ENCODE measurements at regions not wholly inside any gene's neighbourhood (a gene's known extent, or its start where the extent isn't known, plus 50 kb on each side); places are given as distances from the start of the nearest gene placed in this dataset.

- no peak for DNase-seq (ENCODE audit: low read depth)
- no peak for TF ChIP-seq CTCF (IDR thresholded peaks at IDR 0.05; ENCODE audit: control insufficient read depth, insufficient read depth, low read depth, low read length, missing control alignments)
- H3K4me3 ChIP-seq (ENCODE audit: control insufficient read depth, low read depth, low read length) = no peak overlapping the region
Measured at GRCh38 chr5:12777342-12777741, 873.1 kb upstream of the CTNND2 start.

GRCh38 chr5:12772276-12772675 lies 868.0 kb upstream of the CTNND2 start:
- no peak overlapping the region for H3K4me3 ChIP-seq (ENCODE audit: control insufficient read depth, low read depth, low read length)
- DNase-seq (ENCODE audit: low read depth) = no peak
- TF ChIP-seq CTCF (IDR thresholded peaks at IDR 0.05; ENCODE audit: control insufficient read depth, insufficient read depth, low read depth, low read length, missing control alignments) = no peak

- no peak for DNase-seq (ENCODE audit: low read depth)
- no peak overlapping the region for H3K4me3 ChIP-seq (ENCODE audit: control insufficient read depth, low read depth, low read length)
- no peak for TF ChIP-seq CTCF (IDR thresholded peaks at IDR 0.05; ENCODE audit: control insufficient read depth, insufficient read depth, low read depth, low read length, missing control alignments)
Measured at GRCh38 chr5:12759377-12759776, 855.1 kb upstream of the CTNND2 start.

GRCh38 chr5:12757035-12757434 lies 852.8 kb upstream of the CTNND2 start:
- no peak for DNase-seq (ENCODE audit: low read depth)
- no peak for TF ChIP-seq CTCF (IDR thresholded peaks at IDR 0.05; ENCODE audit: control insufficient read depth, insufficient read depth, low read depth, low read length, missing control alignments)
- H3K4me3 ChIP-seq (ENCODE audit: control insufficient read depth, low read depth, low read length) = no peak overlapping the region

GRCh38 chr5:12745537-12745936 lies 841.3 kb upstream of the CTNND2 start:
- H3K4me3 ChIP-seq (ENCODE audit: control insufficient read depth, low read depth, low read length) = no peak overlapping the region
- TF ChIP-seq CTCF (IDR thresholded peaks at IDR 0.05; ENCODE audit: control insufficient read depth, insufficient read depth, low read depth, low read length, missing control alignments) = no peak
- no peak for DNase-seq (ENCODE audit: low read depth)

GRCh38 chr5:12743582-12743981 lies 839.3 kb upstream of the CTNND2 start:
- no peak overlapping the region for H3K4me3 ChIP-seq (ENCODE audit: control insufficient read depth, low read depth, low read length)
- DNase-seq (ENCODE audit: low read depth) = no peak
- TF ChIP-seq CTCF (IDR thresholded peaks at IDR 0.05; ENCODE audit: control insufficient read depth, insufficient read depth, low read depth, low read length, missing control alignments) = no peak

GRCh38 chr5:12730354-12730753 lies 826.1 kb upstream of the CTNND2 start:
- DNase-seq (ENCODE audit: low read depth) = no peak
- TF ChIP-seq CTCF (IDR thresholded peaks at IDR 0.05; ENCODE audit: control insufficient read depth, insufficient read depth, low read depth, low read length, missing control alignments) = no peak

More at GRCh38 chr5:12730354-12730753, 826.1 kb upstream of the CTNND2 start:
- no peak overlapping the region for H3K4me3 ChIP-seq (ENCODE audit: control insufficient read depth, low read depth, low read length)

Measured in AG09309 (cell line).